Activated naive CD4-positive, alpha-beta T cell treated with anti-CD3 and anti-CD28 coated beads, Interleukin-2, amount 50 U/mL, for 16 hours (primary cell): ENCODE measurements at regions not wholly inside any gene's neighbourhood (a gene's known extent, or its start where the extent isn't known, plus 50 kb on each side); places are given as distances from the start of the nearest gene placed in this dataset.
"Not testable (repeated sequence)": the region's sequence is repeated elsewhere in the genome, so short reads cannot be mapped to it uniquely, and the experiment has no call there.

Experiments
- DNase-seq: peaks from one replicate; pipeline ENCODE4 v3.0.0-alpha.2; 2020

- no peak for DNase-seq
Measured at GRCh38 chrX:13179586-13179985, 135.2 kb upstream of the FAM9C start.

- DNase-seq, result no peak
Measured at GRCh38 chrX:13179100-13179499, 134.7 kb upstream of the FAM9C start.

- DNase-seq, result no peak
Measured at GRCh38 chrX:13177921-13178566, 133.6 kb upstream of the FAM9C start.

GRCh38 chrX:13175056-13175455, 130.6 kb upstream of the FAM9C start:
- DNase-seq, result no peak

- DNase-seq, result no peak
Measured at GRCh38 chrX:13170966-13171558, 126.6 kb upstream of the FAM9C start.

GRCh38 chrX:13169684-13170083, 125.3 kb upstream of the FAM9C start:
- DNase-seq, result no peak

GRCh38 chrX:13168269-13168668, 123.8 kb upstream of the FAM9C start:
- DNase-seq, result no peak

- DNase-seq, result peak; percentile 11
Measured at GRCh38 chrX:13167481-13168231, 123.2 kb upstream of the FAM9C start.

- DNase-seq, result no peak
Measured at GRCh38 chrX:13165266-13166189, 121.1 kb upstream of the FAM9C start.

GRCh38 chrX:13164611-13165010, 120.2 kb upstream of the FAM9C start:
- no peak for DNase-seq

GRCh38 chrX:13162772-13163410, 118.5 kb upstream of the FAM9C start:
- DNase-seq, result no peak

- no peak for DNase-seq
Measured at GRCh38 chrX:13159886-13160285, 115.5 kb upstream of the FAM9C start.

- no peak for DNase-seq
Measured at GRCh38 chrX:13158911-13159310, 114.5 kb upstream of the FAM9C start.

GRCh38 chrX:13155550-13155949, 111.1 kb upstream of the FAM9C start:
- DNase-seq, result not testable (repeated sequence)

- no peak for DNase-seq
Measured at GRCh38 chrX:13153796-13154195, 109.4 kb upstream of the FAM9C start.

GRCh38 chrX:13152518-13153185, 108.2 kb upstream of the FAM9C start:
- no peak for DNase-seq

GRCh38 chrX:13151828-13152517, 107.6 kb upstream of the FAM9C start:
- no peak for DNase-seq

GRCh38 chrX:13149702-13150350, 105.4 kb upstream of the FAM9C start:
- DNase-seq, result no peak

- no peak for DNase-seq
Measured at GRCh38 chrX:13147733-13148132, 103.3 kb upstream of the FAM9C start.

- DNase-seq, result no peak
Measured at GRCh38 chrX:13147147-13147546, 102.7 kb upstream of the FAM9C start.
